ENCODE measurements at regions not wholly inside any gene's neighbourhood (a gene's known extent, or its start where the extent isn't known, plus 50 kb on each side); places are given as distances from the start of the nearest gene placed in this dataset.

- no peak overlapping the region for H3K4me3 ChIP-seq (ENCODE audit: low read depth, low read length)
- no peak for TF ChIP-seq CTCF (IDR thresholded peaks at IDR 0.05; ENCODE audit: low read depth, low read length, missing control alignments)
- in situ Hi-C loops (cut with HindIII; ENCODE audit: low sequenced_read_pairs), result loop anchor here (25.0 kb wide), 1 partner anchor 112 kb away; the partner anchor contains the start of gene SPATA31D1
- peak; percentile 37 for DNase-seq (ENCODE audit: low read depth)
These were observed 53.3 kb upstream of the SPATA31D4 start for GRCh38 chr9:81874931-81875330.

GRCh38 chr9:81877047-81877446 lies 51.2 kb upstream of the SPATA31D4 start:
- no peak for DNase-seq (ENCODE audit: low read depth)
- TF ChIP-seq CTCF (IDR thresholded peaks at IDR 0.05; ENCODE audit: low read depth, low read length, missing control alignments), result no peak
- in situ Hi-C loops (cut with HindIII; ENCODE audit: low sequenced_read_pairs), result loop anchor here (25.0 kb wide), 1 partner anchor 110 kb away; the partner anchor contains the start of gene SPATA31D1
- H3K4me3 ChIP-seq (ENCODE audit: low read depth, low read length), result no peak overlapping the region
